ENCODE measurements at regions not wholly inside any gene's neighbourhood (a gene's known extent, or its start where the extent isn't known, plus 50 kb on each side); places are given as distances from the start of the nearest gene placed in this dataset.
"Not testable (repeated sequence)": the region's sequence is repeated elsewhere in the genome, so short reads cannot be mapped to it uniquely, and the experiment has no call there.

DNA sequence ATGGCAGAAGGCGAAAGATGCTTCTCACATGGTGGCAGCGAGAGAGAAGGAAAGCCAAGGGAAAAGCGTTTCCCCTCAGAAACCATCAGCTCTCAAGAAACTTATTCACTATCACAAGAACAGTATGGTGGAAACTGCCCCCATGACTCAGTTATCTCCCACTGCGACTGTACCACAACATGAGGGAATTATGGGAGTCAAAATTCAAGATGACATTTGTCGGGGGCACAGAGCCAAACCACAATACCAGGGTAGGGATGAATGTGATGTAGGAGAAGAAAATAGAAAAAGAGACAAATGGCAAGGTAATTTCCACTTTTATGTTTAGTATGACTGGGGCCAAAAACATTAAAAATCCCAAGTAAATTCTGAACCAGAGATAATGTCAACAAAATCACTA, 216.8 kb downstream of the TRIM36 start:
- DNase-seq, result no peak

DNA sequence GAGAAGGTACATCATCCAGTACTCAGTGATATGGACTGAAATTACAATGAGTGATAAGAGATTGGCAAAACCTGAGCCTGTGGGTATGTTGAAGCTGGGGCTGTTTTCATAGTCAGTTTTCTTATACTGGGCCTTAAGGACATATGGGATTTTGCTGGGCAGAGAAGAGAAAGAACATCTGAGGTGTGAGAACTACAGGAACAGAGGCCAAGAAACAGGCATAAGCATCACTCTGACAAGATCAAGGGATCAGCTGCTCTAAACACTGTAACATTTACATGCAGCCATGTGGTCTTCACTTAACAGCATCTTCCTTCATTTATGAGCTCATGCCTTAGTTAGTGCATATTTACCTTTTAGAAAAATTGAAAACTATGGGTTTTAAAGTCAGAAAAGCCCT, 220.0 kb downstream of the TRIM36 start:
- no peak for DNase-seq

DNA sequence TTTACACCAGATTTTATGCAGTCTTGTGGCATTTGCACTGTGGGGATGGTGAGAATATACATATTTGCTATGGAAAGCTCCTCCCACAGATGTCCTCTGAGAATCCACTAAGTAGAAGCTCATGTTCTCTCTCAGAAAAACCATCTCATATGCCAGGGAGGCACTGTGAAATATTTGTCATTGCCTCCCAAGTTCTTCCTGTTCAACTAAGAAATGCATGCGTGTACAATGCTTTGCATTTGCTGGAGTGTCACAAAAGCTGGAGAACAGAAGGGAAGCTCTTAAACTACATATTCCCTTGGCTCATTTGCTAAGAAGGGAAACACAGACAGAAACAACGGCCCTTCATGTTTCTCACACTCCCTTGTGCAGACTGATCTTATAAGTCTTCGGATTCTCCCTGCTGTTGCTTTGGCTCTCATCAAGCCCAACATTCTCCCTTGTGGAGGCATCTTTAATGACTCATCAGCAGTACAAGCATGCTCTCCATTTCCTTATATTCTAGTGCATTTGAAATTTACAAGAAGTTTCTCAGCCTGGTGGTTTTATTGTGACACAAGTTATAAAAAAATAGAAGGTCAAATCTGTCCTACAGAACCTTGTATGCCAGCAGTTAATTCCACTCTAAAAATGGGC, 220.6 kb downstream of the TRIM36 start:
- no peak for DNase-seq

DNA sequence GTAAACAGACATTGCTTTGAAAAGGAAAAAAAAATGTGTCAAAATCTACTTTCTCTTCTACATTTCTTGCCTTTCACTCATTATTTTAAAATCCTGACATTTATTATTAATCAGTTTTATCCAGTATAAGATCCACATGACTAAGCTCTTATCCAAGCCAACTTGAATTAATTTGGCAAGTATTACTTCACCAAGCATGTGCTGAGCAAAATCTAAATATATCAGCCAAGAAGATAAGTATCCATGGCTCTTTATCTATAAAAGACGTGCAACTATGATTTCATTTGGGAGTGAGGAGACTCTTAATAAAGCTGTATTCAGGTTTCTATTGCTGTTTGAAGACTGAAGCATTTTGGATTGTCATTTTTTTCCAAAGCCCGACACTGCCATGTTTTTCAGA, 221.3 kb downstream of the TRIM36 start:
- no peak for DNase-seq

DNA sequence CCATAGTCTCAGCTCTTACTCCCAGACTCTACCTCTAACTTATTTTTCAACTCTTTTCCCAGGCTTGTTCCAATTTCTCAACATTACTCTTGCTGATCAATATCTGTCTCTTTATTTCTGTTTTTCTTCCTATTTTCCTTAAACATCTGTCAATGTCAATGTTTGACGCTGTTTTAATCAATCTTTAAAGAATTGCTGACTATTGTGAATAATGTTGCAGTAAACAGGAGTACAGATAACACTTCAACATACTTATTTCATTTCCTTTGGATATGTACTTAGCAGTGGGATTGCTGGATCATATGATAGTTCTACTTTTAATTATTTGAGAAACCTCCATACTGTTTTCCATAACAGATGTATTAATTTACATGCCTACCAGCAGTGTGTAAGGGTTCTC, 229.0 kb downstream of the TRIM36 start:
- DNase-seq, result no peak

DNA sequence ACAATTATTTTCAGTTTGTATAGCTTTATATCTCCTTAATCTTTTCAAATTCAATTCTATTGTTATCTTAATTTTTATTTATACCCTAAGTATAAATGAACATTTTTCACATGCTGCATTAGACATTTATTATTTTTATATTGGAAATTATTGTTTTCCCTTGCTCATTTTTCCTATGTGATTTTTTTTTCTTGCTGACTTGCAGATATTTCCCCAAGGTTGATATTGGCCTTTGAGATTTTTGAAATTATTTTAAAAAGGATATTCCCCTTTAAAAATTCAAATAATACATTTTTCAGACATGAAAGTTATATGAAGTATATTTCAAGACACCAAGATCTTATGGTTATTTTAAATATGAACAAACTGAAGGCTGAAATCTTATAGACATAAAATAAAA, 234.2 kb downstream of the TRIM36 start:
- no peak for DNase-seq

DNA sequence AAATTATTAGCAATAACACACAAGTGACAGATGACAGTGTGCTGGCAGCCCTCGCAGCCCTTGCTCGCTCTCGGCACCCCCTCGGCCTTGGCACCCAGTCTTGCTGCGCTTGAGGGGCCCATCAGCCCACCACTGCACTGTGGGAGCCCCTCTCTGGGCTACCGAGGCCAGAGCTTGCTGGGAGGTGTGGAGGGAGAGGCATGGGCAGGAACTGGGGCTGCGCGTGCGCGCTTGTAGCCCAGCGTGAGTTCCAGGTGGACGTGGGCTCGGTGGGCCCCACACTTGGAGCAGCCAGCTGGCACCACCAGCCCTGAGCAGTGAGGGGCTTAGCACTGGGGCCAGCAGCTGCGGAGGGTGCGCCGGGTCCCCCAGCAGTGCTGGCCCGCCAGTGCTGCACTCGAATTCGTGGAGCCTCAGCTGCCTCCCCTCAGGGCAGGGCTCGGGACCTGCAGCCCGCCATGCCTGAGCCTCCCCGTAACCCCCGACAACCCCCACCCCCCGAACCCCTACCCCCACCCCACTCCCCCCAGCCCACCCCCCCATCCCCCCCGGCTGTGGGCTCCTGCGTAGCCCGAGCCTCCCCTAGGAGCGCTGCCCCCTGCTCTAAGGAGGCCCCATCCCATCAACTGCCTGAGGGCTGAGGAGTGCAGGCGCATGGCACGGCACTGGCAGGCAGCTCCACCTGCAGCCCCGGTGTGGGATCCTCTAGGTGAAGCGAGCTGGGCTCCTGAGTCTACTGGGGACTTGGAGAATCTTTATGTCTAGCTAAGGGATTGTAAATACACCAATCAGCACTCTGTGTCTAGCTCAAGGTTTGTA, 240.9 kb downstream of the TRIM36 start:
- DNase-seq, result no peak

DNA sequence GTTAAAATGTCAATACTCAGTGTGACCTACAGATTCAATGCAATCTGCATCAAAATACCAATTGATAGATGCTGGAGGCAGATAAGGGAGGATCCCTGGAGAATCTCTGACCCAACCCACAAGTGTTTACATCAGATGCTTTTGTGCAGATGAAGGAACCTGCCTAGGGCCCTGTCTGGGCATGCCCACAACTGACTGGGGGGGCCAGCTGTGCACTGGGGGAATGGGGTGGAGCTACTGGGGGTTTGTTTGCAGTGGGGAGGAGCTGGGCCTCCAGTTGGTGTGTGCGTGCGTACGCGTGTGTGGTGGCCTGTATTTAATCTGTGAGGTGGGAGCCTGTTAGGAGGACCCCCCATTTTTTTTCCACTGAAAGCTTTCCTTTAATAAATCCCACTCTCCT, 244.9 kb downstream of the TRIM36 start:
- no peak for DNase-seq

DNA sequence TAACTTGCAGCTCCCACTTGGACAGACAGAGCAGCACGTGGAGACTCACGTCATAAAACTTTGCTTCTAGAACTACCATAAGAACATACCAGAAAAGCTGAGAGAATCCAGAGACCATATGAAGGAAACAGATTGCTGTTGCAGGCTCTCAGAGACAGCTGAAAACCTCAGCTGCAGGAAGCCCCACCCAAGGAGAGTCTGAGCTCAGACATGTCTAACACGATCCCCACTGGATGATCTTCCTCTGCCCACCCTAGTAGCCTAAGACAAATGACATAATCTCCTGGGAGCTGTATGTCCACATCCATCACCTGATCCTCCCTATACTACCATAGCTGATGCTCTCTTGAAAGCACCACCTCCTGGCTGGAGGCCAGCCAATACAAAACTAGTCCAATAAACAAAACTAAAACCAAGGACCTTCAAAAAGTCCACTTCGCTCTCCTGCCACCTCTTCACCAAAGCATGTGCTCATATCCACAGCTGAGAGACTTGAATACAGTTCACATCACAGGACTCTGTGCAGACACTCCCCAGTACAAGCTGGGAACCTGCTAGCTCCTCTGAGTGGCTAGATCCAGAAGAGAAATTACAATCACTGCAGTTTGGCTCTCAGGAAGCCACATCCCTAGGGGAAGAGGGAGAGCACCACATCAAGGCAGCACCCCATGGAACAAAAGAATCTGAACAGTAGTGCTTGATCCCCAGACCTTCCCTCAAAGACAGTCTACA, 257.4 kb downstream of the TRIM36 start:
- DNase-seq, result no peak

DNA sequence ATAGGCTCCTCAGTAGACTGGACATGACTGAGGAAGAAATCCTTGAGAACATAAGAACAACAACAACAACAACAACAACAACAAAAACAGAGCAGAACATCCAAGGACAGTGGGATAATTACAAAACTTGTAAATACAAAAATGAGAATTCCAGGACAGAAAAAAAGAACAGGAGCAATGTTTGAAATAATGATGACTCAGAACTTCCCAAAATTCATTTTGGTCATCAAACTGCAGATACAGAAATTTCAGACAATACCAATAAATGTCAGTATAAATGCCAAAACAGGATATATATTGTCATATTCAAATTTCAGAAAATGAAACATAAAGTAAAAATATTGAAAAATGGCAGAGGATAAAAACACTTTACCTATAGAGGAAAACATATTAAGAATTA, 259.0 kb downstream of the TRIM36 start:
- DNase-seq, result no peak

DNA sequence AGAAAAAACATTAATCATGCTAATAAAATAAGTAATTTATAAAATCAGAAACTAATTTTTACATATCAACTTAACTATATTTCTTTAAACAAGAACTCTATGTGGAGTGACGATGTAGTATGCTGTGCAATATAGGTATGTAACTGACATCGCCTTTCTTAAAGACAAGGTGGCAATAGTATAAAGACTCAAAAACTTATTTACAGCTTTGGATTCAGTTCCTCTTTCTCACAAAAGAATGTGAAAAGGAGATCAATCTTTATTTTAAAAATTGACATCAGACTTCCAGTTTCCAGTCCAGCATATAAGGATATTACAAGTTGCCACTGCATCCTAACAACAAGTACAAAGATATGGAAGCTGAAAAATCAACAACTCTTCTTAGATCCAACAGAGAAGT, 260.3 kb downstream of the TRIM36 start:
- no peak for DNase-seq

DNA sequence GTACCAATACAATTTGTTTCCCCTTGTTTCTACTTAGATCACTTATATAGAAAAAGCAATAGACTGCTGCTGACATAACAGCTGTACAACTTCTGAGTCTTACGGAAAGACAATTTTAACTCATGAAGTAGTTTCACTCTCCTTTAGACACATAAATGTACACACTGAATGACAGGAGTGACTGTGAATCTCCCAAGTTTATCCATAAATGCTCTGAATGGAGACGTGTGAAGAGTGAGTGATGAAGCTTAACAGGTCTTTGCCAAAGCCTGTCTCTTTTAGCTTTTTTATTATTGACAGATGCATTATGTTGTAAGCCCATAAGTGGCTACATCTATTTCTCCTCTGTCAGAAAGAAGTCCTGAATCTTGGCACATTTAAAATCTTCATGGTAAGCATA, 265.9 kb downstream of the TRIM36 start:
- DNase-seq, result peak; percentile 17

DNA sequence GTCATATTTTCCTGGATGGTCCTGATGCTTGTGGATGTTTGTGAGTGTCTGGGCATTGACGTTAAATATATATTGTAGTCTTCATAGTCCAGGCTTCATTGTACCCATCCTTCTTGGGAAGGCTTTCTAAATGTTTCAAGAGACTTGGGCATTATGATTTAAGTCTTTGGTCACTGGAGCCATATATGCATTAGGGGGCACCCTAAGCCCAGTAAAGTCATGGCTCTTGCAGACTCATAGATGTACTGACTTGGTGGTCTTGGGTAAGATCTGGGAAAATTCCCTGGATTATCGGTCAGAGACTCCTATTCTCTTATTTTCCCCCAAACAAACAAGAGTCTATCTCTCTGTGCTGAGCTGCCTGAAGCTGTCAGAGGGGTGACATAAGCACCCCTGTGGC, 271.1 kb downstream of the TRIM36 start:
- DNase-seq, result no peak

DNA sequence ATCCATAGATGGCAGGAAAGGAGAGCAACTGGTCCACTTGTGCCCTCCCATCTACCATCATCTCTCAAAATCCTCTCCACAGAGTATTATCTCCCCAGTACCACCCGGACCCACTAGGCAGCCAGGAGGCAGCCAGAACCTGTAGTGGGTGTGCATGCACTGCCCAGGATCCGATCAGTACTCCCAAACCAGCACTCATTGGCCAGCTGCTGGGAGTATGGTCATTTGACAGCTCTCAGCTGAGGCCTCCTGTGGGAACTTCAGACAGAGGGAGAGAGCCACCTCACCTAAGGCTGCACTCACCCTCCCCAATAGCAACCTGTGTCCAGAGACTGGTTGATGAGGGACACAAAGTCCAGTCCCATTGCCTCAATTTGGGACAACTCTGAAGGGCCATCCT, 286.0 kb downstream of the TRIM36 start:
- no peak for DNase-seq

DNA sequence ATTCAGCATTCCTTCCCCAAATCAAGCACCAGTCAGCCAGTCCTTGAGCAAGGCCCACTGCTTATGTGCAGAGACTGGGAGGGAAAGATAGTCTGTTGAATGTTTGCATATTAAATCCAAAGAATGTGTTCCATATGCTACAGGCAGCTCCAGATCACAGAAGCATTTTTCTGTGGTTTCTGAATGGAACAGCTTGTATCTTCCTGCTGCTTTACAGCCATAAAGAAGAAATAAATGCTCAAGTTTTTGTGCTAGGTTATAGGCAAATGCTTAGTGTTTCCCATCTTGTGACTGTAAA, 310.3 kb downstream of the TRIM36 start:
- no peak for DNase-seq

DNA sequence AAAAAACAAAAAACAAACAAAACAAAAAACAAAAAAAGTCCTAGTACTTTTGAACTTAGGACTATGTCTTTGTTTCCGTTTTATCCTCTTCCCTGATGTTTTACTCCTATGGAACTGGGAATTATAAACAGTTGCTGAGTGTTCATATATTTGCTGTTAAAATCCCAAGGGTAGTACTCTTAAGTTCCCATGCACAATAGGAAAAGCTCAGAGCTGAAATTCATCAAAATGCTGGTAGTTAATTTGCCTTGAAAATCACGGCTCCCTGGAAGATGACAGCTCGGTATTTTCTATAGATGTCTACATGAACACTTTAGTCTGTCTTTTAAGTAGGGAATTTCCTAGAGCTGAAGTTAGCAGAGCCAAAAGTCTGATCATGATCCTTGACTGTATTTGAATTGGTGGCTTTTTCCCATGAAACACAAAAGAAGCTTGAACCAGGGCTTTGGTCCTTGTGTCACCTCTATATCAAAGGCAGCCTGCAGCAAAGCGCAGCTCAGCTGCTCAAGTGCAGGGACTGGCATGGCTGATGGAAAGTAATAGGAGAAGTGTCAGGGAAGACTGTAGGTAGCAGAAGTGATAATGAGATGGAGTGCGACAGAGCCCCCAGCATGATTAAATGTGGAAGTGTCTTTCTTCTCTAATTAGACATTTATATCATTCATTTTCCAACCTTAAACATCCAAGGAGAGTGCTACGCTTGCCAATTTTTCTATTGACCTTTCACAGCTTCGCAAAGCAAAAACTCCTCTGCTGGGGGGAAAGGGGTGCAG, 310.9 kb downstream of the TRIM36 start:
- no peak for DNase-seq

DNA sequence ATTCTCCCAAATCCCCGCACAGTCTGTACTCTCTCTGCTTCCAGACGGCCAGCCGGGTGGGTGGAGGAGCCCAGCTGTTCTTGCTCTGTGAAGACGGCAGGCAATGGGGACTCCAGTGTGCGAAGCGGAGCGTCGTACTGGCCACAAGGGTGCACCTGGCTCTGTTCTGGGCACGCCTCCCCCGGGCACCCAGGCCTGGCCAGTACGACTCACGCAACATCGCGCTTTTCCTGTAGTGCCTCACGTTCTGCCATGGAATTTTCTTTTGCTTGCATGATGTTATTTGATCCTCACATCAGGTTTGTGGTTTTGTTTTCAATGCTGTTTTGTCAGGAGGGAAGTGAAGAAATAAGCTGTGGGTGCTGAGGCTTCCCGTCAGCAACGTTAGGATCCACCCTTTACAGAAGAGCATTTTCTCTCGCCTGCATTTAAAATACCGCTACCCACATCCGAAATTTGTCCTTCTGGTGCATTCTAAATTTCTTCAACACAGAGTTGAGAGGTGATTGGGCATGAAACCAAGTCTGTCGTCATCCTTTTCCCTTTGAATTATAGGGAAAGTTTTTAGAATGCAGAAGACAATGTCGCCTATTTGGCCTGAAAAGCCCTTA, 311.7 kb downstream of the TRIM36 start:
- DNase-seq, result no peak

DNA sequence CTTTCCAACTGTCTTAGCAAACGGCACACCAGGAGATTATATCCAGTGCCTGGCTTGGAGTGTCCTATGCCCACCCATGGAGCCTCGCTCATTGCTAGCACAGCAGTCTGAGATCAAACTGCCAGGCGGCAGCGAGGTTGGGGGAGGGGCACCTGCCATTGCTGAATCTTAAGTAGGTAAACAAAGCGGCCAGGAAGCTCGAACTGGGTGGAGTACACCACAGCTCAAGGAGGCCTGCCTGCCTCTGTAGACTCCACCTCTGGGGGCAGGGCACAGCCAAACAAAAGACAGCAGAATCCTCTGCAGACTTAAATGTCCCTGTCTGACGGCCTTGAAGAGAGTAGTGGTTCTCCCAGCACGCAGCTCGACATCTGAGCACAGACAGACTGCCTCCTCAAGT, 325.0 kb downstream of the TRIM36 start:
- not testable (repeated sequence) for DNase-seq

DNA sequence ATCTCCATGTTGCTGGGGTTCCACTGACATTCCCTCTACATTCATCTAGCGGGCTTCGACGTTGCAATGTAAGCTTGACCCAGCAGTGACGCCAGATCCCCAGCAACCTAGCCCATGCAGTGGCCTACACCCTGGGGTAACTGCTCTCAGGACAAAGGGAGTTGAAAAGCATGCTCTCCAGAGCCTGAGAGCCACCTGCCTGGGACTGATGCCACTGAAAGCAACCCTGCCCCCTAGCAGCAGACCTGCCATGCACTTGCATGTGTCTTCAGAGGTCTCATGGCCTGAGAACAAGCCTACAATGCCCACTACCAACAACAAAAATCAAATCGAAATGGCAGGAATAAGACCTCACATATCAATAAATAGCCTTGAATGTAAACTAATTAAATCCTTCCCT, 330.3 kb downstream of the TRIM36 start:
- no peak for DNase-seq

DNA sequence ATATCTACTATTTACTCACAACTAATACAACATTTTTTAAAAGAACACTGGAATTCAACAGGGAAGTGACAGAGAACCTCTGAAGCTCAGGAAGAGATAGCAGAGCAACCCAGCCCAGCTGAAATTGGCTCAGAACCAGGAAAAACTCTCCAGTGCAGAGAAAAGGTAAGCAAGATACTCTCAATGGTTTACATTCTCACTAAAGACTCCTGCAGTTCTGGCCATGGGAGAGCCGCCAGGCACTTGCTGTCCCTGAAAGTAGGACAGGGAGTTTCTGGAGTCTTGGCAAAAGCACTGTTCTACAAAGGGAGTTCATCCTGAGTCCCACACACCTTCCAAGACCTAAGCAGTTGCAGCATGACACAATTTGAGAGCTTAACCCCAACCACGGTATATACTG, 330.8 kb downstream of the TRIM36 start:
- DNase-seq, result no peak

DNA sequence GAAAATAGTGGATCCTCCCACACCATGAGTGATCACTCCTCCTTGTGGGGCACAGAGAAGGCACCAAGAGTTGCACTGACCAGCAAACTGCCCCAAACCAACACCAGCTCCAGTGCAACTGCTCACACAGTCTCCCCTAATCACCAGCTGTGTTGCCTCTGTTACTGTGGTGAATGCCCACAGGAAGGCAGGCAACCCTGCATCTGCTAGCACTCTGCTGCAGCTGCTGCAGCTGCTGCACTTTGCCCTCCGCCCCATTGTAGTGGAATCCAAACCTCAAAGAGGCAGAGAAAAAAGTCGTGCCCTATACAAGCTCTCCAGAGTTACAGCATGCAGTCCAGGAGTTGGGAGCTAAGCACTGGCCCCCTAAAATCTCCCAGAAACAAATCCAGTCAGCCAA, 339.6 kb downstream of the TRIM36 start:
- DNase-seq, result no peak

DNA sequence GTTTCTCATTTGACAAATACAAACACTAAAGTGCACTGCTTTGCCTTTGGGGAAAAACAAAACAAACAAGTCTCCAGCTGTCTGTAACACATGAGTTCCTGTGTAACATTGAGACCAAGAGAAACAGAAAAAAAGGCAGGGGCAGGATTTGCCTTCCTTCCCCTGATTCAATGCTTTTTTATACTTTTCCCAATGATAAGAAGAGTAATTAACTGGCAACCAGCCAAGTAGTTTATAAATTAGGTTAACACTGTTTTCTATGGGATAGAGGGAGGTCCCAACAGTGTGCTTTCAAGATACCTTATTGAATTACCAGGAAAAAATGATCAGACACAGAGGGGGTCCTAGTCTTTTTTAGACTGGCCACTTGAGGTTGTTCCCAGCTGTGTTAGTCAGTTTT, 346.8 kb downstream of the TRIM36 start:
- DNase-seq, result no peak

DNA sequence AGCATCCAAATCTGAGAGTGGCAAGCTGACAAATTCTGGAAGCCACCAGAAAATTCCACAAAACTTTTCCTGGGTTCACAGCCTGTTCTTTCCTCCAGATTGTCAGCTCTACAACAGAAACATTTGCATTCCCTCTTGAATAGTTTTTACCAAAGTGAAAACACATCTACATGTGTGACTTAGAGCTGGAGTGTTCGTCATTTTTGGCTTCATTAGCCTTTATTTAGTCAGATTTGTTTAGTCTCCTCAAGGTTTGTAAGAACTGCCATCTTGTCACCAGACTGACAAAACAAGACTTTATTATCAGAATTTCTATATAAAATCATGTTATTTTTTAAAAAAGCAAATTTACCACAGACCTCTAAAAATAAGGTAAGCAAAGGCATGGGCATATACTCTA, 347.3 kb downstream of the TRIM36 start:
- no peak for DNase-seq

Measured in NCI-H1105 treated with DMSO at 0.1 percent for 48 hours (cell line).